ENCODE measurements at regions not wholly inside any gene's neighbourhood (a gene's known extent, or its start where the extent isn't known, plus 50 kb on each side); places are given as distances from the start of the nearest gene placed in this dataset.

DNA sequence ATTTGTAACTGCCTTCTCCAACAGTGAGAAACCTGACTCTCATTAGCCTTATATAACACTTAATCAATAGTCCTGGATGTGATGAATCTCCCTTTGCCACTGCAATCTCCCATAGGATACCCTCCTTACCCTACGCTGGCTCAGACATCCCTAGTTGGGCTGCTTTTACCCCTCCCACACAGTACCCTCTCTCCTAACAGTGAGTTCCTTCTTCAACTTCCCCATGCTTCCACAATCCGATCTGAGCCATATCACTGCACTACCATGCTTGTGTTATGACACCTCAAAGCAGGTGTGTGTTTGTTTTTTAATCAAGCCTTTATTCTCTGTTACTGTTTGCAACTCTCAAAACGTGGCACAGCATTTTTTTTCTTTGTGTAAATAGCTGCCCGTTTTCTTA, 60.5 kb upstream of the C9orf72 start:
- Histone ChIP-seq H3K4me1 (replicated peaks in 1 of 4; ENCODE audit: control insufficient read depth in 3 of 4, insufficient read depth in 4 of 4, low read length in 3 of 4) (no peaks in the 10 kb centered on the region), H2AFZ (ENCODE audit: low read length) (no peak overlapping the region), H2BK20ac (ENCODE audit: low read length) (no peak overlapping the region), H3K4ac (replicated peaks; ENCODE audit: insufficient read length, low read depth, low read length) (no peak overlapping the region), H3K27ac (ENCODE audit: low read depth, low read length) (no peak overlapping the region), H3K56ac (replicated peaks; ENCODE audit: insufficient read length, low read depth, low read length) (no peak overlapping the region), H3K79me1 (ENCODE audit: low read depth, low read length) (no peaks in the 10 kb centered on the region), H2BK15ac (ENCODE audit: low read length) (no peak overlapping the region), H3K4me2 (ENCODE audit: insufficient read depth in 1 of 2, low read depth in 2 of 2, low read length in 2 of 2) (no peak overlapping the region), H4K20me1 (replicated peaks in 1 of 2; ENCODE audit: control insufficient read depth in 1 of 2, insufficient read depth in 2 of 2, low read length in 2 of 2) (no peaks in the 10 kb centered on the region), H3K9me3 (ENCODE audit: insufficient read depth in 2 of 2, low read depth in 1 of 2, low read length in 1 of 2) (no peaks in the 10 kb centered on the region), H3K36me3 (ENCODE audit: control insufficient read depth in 2 of 4, insufficient read depth in 4 of 4, low read length in 3 of 4) (no peaks in the 10 kb centered on the region), H2BK120ac (replicated peaks; ENCODE audit: low read depth, low read length) (no peak overlapping the region), H3K14ac (ENCODE audit: insufficient read length) (no peak overlapping the region), H2BK5ac (ENCODE audit: low read depth, low read length) (no peak overlapping the region), H4K91ac (replicated peaks; ENCODE audit: insufficient read length, low read length) (no peak overlapping the region), H3K79me2 (ENCODE audit: control insufficient read depth in 1 of 2, insufficient read depth in 2 of 2, low read length in 2 of 2) (no peaks in the 10 kb centered on the region), H4K5ac (ENCODE audit: insufficient read length, low read depth, low read length) (no peak overlapping the region), H3K27me3 (replicated peaks in 1 of 4; ENCODE audit: control insufficient read depth in 3 of 4, extremely low read depth in 1 of 4, insufficient read depth in 3 of 4, low read length in 3 of 4) (no peaks in the 10 kb centered on the region), H2AK5ac (ENCODE audit: low read depth, low read length) (no peak overlapping the region), H3K4me3 (ENCODE audit: extremely low read depth in 1 of 4, insufficient read depth in 2 of 4, low read depth in 3 of 4, low read length in 4 of 4) (no peak overlapping the region), H3K18ac (ENCODE audit: extremely low read depth, low read length) (no peak overlapping the region), H4K8ac (ENCODE audit: extremely low read depth, insufficient read depth, low read length) (no peak overlapping the region), H3K9ac (replicated peaks in 1 of 4; ENCODE audit: extremely low read depth in 1 of 4, low read depth in 3 of 4, low read length in 3 of 4) (no peak overlapping the region), H2BK12ac (ENCODE audit: low read depth, low read length) (no peak overlapping the region), H3K23me2 (ENCODE audit: low read depth, low read length) (no peaks in the 10 kb centered on the region), H3K23ac (ENCODE audit: insufficient read length) (no peak overlapping the region)
- POLR2A ChIA-PET (ENCODE audit: partially characterized antibody): no interaction called here
- CTCF ChIA-PET (ENCODE audit: partially characterized antibody): no interaction called here
- WGBS, 2 experiments (ENCODE audit: extremely low coverage in 1 of 2, insufficient coverage in 1 of 2, insufficient read length in 1 of 2, insufficient replicate concordance in 2 of 2, low coverage in 1 of 2, low lambda C conversion rate in 2 of 2, missing lambda C conversion rate in 1 of 2): 83% methylated on average over 4 of the region's 4 CpGs; no CpG with 5 or more reads in 1 of the 2 experiments
- DNase-seq (ENCODE audit: low read depth in 1 of 2, low spot score in 2 of 2) (no peak), FAIRE-seq (no peak)
- TF ChIP-seq KDM4A (IDR thresholded peaks at IDR 0.05; ENCODE audit: low read depth, low read length, severe bottlenecking): no peak
- TF ChIP-seq EP300 (IDR thresholded peaks at IDR 0.05; ENCODE audit: borderline replicate concordance in 1 of 2, low read depth in 2 of 2, low read length in 2 of 2): no peak
